Middle frontal gyrus (tissue), 1 donor: ENCODE measurements at regions not wholly inside any gene's neighbourhood (a gene's known extent, or its start where the extent isn't known, plus 50 kb on each side); places are given as distances from the start of the nearest gene placed in this dataset.

Source experiments
- DNase-seq: peaks from one replicate; pipeline ENCODE4 v3.0.0-alpha.2; 2015; ENCODE audit warnings: low spot score; ENCODE audit errors: extremely low spot score

GRCh38 chr5:117456866-117457470, 882.3 kb upstream of the SEMA6A start:
- no peak for DNase-seq

- DNase-seq, result no peak
These were observed 880.9 kb upstream of the SEMA6A start for GRCh38 chr5:117455236-117456233.

- DNase-seq, result no peak
These were observed 880.1 kb upstream of the SEMA6A start for GRCh38 chr5:117454716-117455212.

GRCh38 chr5:117436846-117437245, 862.2 kb upstream of the SEMA6A start:
- DNase-seq, result no peak

- no peak for DNase-seq
These were observed 860.6 kb upstream of the SEMA6A start for GRCh38 chr5:117435203-117435602.

GRCh38 chr5:117434254-117434653, 859.6 kb upstream of the SEMA6A start:
- DNase-seq, result no peak

- no peak for DNase-seq
These were observed 859.2 kb upstream of the SEMA6A start for GRCh38 chr5:117433818-117434217.

- no peak for DNase-seq
These were observed 856.5 kb upstream of the SEMA6A start for GRCh38 chr5:117431091-117431490.

GRCh38 chr5:117425163-117425562, 850.5 kb upstream of the SEMA6A start:
- DNase-seq, result no peak

GRCh38 chr5:117424559-117424958, 849.9 kb upstream of the SEMA6A start:
- DNase-seq, result no peak

GRCh38 chr5:117417501-117417900, 842.9 kb upstream of the SEMA6A start:
- no peak for DNase-seq

GRCh38 chr5:117414926-117415325, 840.3 kb upstream of the SEMA6A start:
- no peak for DNase-seq

GRCh38 chr5:117411701-117412100, 837.1 kb upstream of the SEMA6A start:
- no peak for DNase-seq

- no peak for DNase-seq
These were observed 830.6 kb upstream of the SEMA6A start for GRCh38 chr5:117405197-117405596.

- DNase-seq, result no peak
These were observed 820.0 kb upstream of the SEMA6A start for GRCh38 chr5:117394506-117395157.

GRCh38 chr5:117393125-117393524, 818.5 kb upstream of the SEMA6A start:
- DNase-seq, result no peak

- no peak for DNase-seq
These were observed 805.7 kb upstream of the SEMA6A start for GRCh38 chr5:117380316-117380715.

- no peak for DNase-seq
These were observed 804.9 kb upstream of the SEMA6A start for GRCh38 chr5:117379521-117379920.

GRCh38 chr5:117376748-117377147, 802.1 kb upstream of the SEMA6A start:
- no peak for DNase-seq

- no peak for DNase-seq
These were observed 785.3 kb upstream of the SEMA6A start for GRCh38 chr5:117359895-117360294.

- no peak for DNase-seq
These were observed 783.3 kb upstream of the SEMA6A start for GRCh38 chr5:117357886-117358285.

GRCh38 chr5:117347280-117347679, 772.7 kb upstream of the SEMA6A start:
- DNase-seq, result no peak
